SK-N-SH (cell line): ENCODE measurements at regions not wholly inside any gene's neighbourhood (a gene's known extent, or its start where the extent isn't known, plus 50 kb on each side); places are given as distances from the start of the nearest gene placed in this dataset.

ENCODE experiments used
- CTCF ChIA-PET: fragments of 300-600, 350-600 bp; formaldehyde crosslinking; extraction: SDS; loops from one replicate; lab custom pipeline; 2021; lab: Yijun Ruan, JAX
- POLR2A ChIA-PET: fragments of 350-600 bp; sonication (Branson Sonifier 250); formaldehyde crosslinking; extraction: SDS; loops from one replicate; lab custom pipeline; 2020; ENCODE audit warnings: antibody characterized with exemption, inconsistent platforms; lab: Yijun Ruan, JAX
- DNase-seq: peaks from one replicate; pipeline ENCODE4 v3.0.0; 2012
- H2AFZ ChIP-seq: fragments of 200-600 bp; sonication (generic); 2 replicates; pipeline ENCODE4 v1.8.1; 2016; ENCODE audit warnings: antibody characterized with exemption, mild to moderate bottlenecking, low read depth
- H3F3A ChIP-seq: fragments of 200-600 bp; sonication (generic); replicated peaks from 2 replicates; pipeline ENCODE3; 2016; ENCODE audit warnings: antibody characterized with exemption, mild to moderate bottlenecking; ENCODE audit not compliant: insufficient read depth
- H3K27ac ChIP-seq, 2 experiments: fragments of 200-500 bp in 1 of 2; fragments of 200-600 bp in 1 of 2; sonication (Bioruptor generic) in 1 of 2; sonication (generic), shearing (Covaris generic) in 1 of 2; 2 replicates each; pipeline versions ENCODE4 v1.5.1 to v1.6.1; 2014 to 2016; ENCODE audit warnings: low read depth in 2 of 2, inconsistent platforms in 1 of 2, low read length in 1 of 2, mild to moderate bottlenecking in 1 of 2, mixed read lengths in 1 of 2
- H3K27me3 ChIP-seq: fragments of 200-600 bp; sonication (generic), shearing (Covaris generic); 2 replicates; pipeline ENCODE4 v1.6.1; 2016; ENCODE audit warnings: mixed run types; ENCODE audit not compliant: insufficient read depth
- H3K36me3 ChIP-seq, 2 experiments: fragments of 200-500 bp in 1 of 2; fragments of 200-600 bp in 1 of 2; sonication (Bioruptor generic) in 1 of 2; sonication (generic) in 1 of 2; replicated peaks in 1 of 2; 2 replicates each; pipeline versions ENCODE3 to v1.5.1; 2014 to 2016; ENCODE audit warnings: low read length in 1 of 2, mild to moderate bottlenecking in 1 of 2; ENCODE audit not compliant: insufficient read depth in 2 of 2, control insufficient read depth in 1 of 2
- H3K4me1 ChIP-seq, 2 experiments: fragments of 200-500 bp in 1 of 2; fragments of 200-600 bp in 1 of 2; sonication (Bioruptor generic) in 1 of 2; sonication (generic), shearing (Covaris generic) in 1 of 2; 2 replicates each; pipeline versions ENCODE4 v1.5.1 to v1.6.1; 2014 to 2016; ENCODE audit warnings: low read depth in 1 of 2, low read length in 1 of 2, mixed run types in 1 of 2; ENCODE audit not compliant: insufficient read depth in 2 of 2, control insufficient read depth in 1 of 2
- H3K4me2 ChIP-seq: fragments of 200-600 bp; sonication (generic), shearing (Covaris generic); 2 replicates; pipeline ENCODE4 v1.6.1; 2017; ENCODE audit warnings: mixed run types
- H3K4me3 ChIP-seq, 2 experiments: fragments of 200-500 bp in 1 of 2; fragments of 200-600 bp in 1 of 2; sonication (Bioruptor generic) in 1 of 2; sonication (generic), shearing (Covaris generic) in 1 of 2; 2 replicates each; pipeline versions ENCODE4 v1.5.1 to v1.8.1; 2014 to 2016; ENCODE audit warnings: low read depth in 2 of 2, inconsistent platforms in 1 of 2, low read length in 1 of 2, mild to moderate bottlenecking in 1 of 2, mixed read lengths in 1 of 2, moderate library complexity in 1 of 2
- H3K79me2 ChIP-seq: fragments of 200-600 bp; sonication (generic); 2 replicates; pipeline ENCODE4 v1.8.1; 2017; ENCODE audit warnings: mild to moderate bottlenecking; ENCODE audit not compliant: insufficient read depth
- H3K9ac ChIP-seq: fragments of 200-600 bp; sonication (generic); 2 replicates; pipeline ENCODE4 v1.6.1; 2017; ENCODE audit warnings: mixed run types
- H3K9me2 ChIP-seq: fragments of 200-600 bp; sonication (generic); 2 replicates; pipeline ENCODE4 v1.6.1; 2017; ENCODE audit warnings: mixed run types
- H3K9me3 ChIP-seq: fragments of 200-600 bp; sonication (generic); 2 replicates; pipeline ENCODE4 v1.6.1; 2017; ENCODE audit warnings: mixed run types, mild to moderate bottlenecking, moderate library complexity
- H4K20me1 ChIP-seq: fragments of 200-600 bp; sonication (generic); 2 replicates; pipeline ENCODE4 v1.6.1; 2017; ENCODE audit warnings: mild to moderate bottlenecking, mixed run types; ENCODE audit not compliant: insufficient read depth
- CHD2 ChIP-seq: fragments of 150-350 bp; IDR thresholded peaks from 2 replicates; pipeline ENCODE4 v1.6.1; 2018; ENCODE audit warnings: low read length; ENCODE audit not compliant: partially characterized antibody
- CTCF ChIP-seq: fragments of 200-600 bp; sonication (generic); IDR thresholded peaks from 2 replicates; pipeline ENCODE4 v1.6.1; 2017; ENCODE audit warnings: antibody characterized with exemption, mild to moderate bottlenecking, moderate library complexity
- ELF1 ChIP-seq: IDR thresholded peaks from 2 replicates; pipeline ENCODE4 v1.4.0; 2012
- EP300 ChIP-seq, 2 experiments: IDR thresholded peaks; 2 replicates each; pipeline versions ENCODE4 v1.4.0 to v1.6.1; 2012; ENCODE audit warnings: borderline replicate concordance in 1 of 2, low read depth in 1 of 2, low read length in 1 of 2
- EZH2phosphoT487 ChIP-seq: fragments of 200-600 bp; sonication (generic); IDR thresholded peaks from 2 replicates; pipeline ENCODE4 v1.6.1; 2017; ENCODE audit warnings: low read depth, mixed run types, mild to moderate bottlenecking, antibody characterized with exemption, moderate library complexity, borderline replicate concordance
- FOXJ3 ChIP-seq: sonication (generic); formaldehyde crosslinking; IDR thresholded peaks from 2 replicates; pipeline ENCODE4 v1.5.1; 2020; ENCODE audit warnings: mild to moderate bottlenecking, missing genetic modification reagents
- FOXM1 ChIP-seq: IDR thresholded peaks from 2 replicates; pipeline ENCODE4 v1.4.0; 2012; ENCODE audit warnings: low read depth, mild to moderate bottlenecking
- GABPA ChIP-seq: IDR thresholded peaks from 2 replicates; pipeline ENCODE4 v1.4.0; 2012; ENCODE audit warnings: low read depth, mild to moderate bottlenecking
- GATA2 ChIP-seq: sonication (generic); formaldehyde crosslinking; IDR thresholded peaks from 2 replicates; pipeline ENCODE4 v1.5.0; 2020; ENCODE audit warnings: mild to moderate bottlenecking, missing genetic modification reagents
- IRF3 ChIP-seq: fragments of 150-350 bp; IDR thresholded peaks from 2 replicates; pipeline ENCODE4 v1.6.1; 2016; ENCODE audit warnings: mild to moderate bottlenecking, low read depth, low read length
- MAX ChIP-seq: IDR thresholded peaks from 2 replicates; pipeline ENCODE4 v1.4.0; 2012; ENCODE audit warnings: low read depth
- MEF2A ChIP-seq: IDR thresholded peaks from 2 replicates; pipeline ENCODE4 v1.4.0; 2012; ENCODE audit warnings: low read depth, borderline replicate concordance
- MXI1 ChIP-seq: IDR thresholded peaks from 2 replicates; pipeline ENCODE4 v1.6.1; 2012; ENCODE audit warnings: mild to moderate bottlenecking, low read depth, low read length, improper control_type of control experiment
- RCOR1 ChIP-seq: fragments of 150-350 bp; IDR thresholded peaks from 2 replicates; pipeline ENCODE4 v1.6.1; 2017; ENCODE audit warnings: antibody characterized with exemption, low read length
- SMC3 ChIP-seq: IDR thresholded peaks from 2 replicates; pipeline ENCODE4 v1.6.1; 2012; ENCODE audit warnings: low read depth, low read length, improper control_type of control experiment
- TCF12 ChIP-seq: IDR thresholded peaks from 2 replicates; pipeline ENCODE4 v1.4.0; 2012
- WGBS: methylation state at CpG from one replicate; pipeline ENCODE4 v1.1.6; 2017; ENCODE audit warnings: low lambda C conversion rate; 5-methylcytosine and 5-hydroxymethylcytosine counted together

GRCh38 chr12:33296529-33296928, 143.1 kb downstream of the SYT10 start:
- Histone ChIP-seq H3F3A (no peaks in the 10 kb centered on the region), H3K27me3 (no peaks in the 10 kb centered on the region), H3K9ac (no peak overlapping the region), H3K9me2 (no peaks in the 10 kb centered on the region), H3K4me1 (no peaks in the 10 kb centered on the region), H2AFZ (no peak overlapping the region), H3K27ac (no peak overlapping the region), H3K36me3 (no peaks in the 10 kb centered on the region), H3K79me2 (no peaks in the 10 kb centered on the region), H3K9me3 (no peaks in the 10 kb centered on the region), H4K20me1 (no peaks in the 10 kb centered on the region), H3K4me2 (no peak overlapping the region), H3K4me3 (no peak overlapping the region)
- no peak for TF ChIP-seq GATA2 (CRISPR knock-in tag)
- TF ChIP-seq IRF3, result no peak
- TF ChIP-seq ELF1, result no peak
- CTCF ChIA-PET, result no interaction called here
- 6% methylated on average over 2 of the region's 2 CpGs for WGBS
- no peak for DNase-seq
- POLR2A ChIA-PET, result no interaction called here

- Histone ChIP-seq H2AFZ (no peak overlapping the region), H3K27me3 (no peaks in the 10 kb centered on the region), H3K4me3 (no peak overlapping the region), H3K9me2 (no peaks in the 10 kb centered on the region), H3K4me1 (no peaks in the 10 kb centered on the region), H3F3A (no peaks in the 10 kb centered on the region), H3K4me2 (no peak overlapping the region), H4K20me1 (no peaks in the 10 kb centered on the region), H3K27ac (no peak overlapping the region), H3K79me2 (no peaks in the 10 kb centered on the region), H3K9me3 (no peaks in the 10 kb centered on the region), H3K36me3 (no peaks in the 10 kb centered on the region), H3K9ac (no peak overlapping the region)
- no peak for TF ChIP-seq ELF1
- no peak for TF ChIP-seq FOXJ3 (CRISPR knock-in tag)
- no peak for TF ChIP-seq SMC3
- no peak for TF ChIP-seq MAX
- TF ChIP-seq GABPA, result no peak
- no peak for TF ChIP-seq CHD2
- no peak for TF ChIP-seq EZH2phosphoT487
- CTCF ChIA-PET, result no interaction called here
- POLR2A ChIA-PET, result no interaction called here
- no peak for DNase-seq
- 0% methylated on average over 3 of the region's 3 CpGs for WGBS
Observed at GRCh38 chr12:33290703-33291102, 148.9 kb downstream of the SYT10 start.

- no peak overlapping the region for H2AFZ ChIP-seq
- no peak overlapping the region for H3K27ac ChIP-seq
- H3K9me3 ChIP-seq, result no peaks in the 10 kb centered on the region
- H3F3A ChIP-seq, result no peaks in the 10 kb centered on the region
- DNase-seq, result no peak
- no peak overlapping the region for H3K9ac ChIP-seq
- no peaks in the 10 kb centered on the region for H3K36me3 ChIP-seq
- H3K27me3 ChIP-seq, result no peaks in the 10 kb centered on the region
- H3K79me2 ChIP-seq, result no peaks in the 10 kb centered on the region
- no peak overlapping the region for H3K4me2 ChIP-seq
- 3% methylated on average over 1 of the region's 1 CpG for WGBS
- H3K9me2 ChIP-seq, result no peaks in the 10 kb centered on the region
- no peaks in the 10 kb centered on the region for H3K4me1 ChIP-seq
- H4K20me1 ChIP-seq, result no peaks in the 10 kb centered on the region
- ChIA-PET CTCF (no interaction called here), POLR2A (no interaction called here)
- no peak overlapping the region for H3K4me3 ChIP-seq
- TF ChIP-seq TCF12 (no peak), EP300 (IDR thresholded peaks at IDR 0.05; ENCODE audit: borderline replicate concordance in 1 of 2, low read depth in 1 of 2, low read length in 1 of 2) (no peak), RCOR1 (no peak), MEF2A (no peak), FOXM1 (no peak), MXI1 (no peak), SMC3 (no peak), FOXJ3 (CRISPR knock-in tag) (no peak), CTCF (no peak), IRF3 (no peak)
Observed at GRCh38 chr12:33283054-33283453, 156.6 kb downstream of the SYT10 start.
